HG03025 (cell line): ENCODE measurements at regions not wholly inside any gene's neighbourhood (a gene's known extent, or its start where the extent isn't known, plus 50 kb on each side); places are given as distances from the start of the nearest gene placed in this dataset.

ENCODE experiments used
- ATAC-seq: cut with Tn5 transposase; IDR thresholded peaks from one replicate; pipeline ENCODE4 v1.9.1; 2021; ENCODE audit warnings: mild to moderate bottlenecking, moderate library complexity; ENCODE audit not compliant: unreplicated experiment, low FRiP score

DNA sequence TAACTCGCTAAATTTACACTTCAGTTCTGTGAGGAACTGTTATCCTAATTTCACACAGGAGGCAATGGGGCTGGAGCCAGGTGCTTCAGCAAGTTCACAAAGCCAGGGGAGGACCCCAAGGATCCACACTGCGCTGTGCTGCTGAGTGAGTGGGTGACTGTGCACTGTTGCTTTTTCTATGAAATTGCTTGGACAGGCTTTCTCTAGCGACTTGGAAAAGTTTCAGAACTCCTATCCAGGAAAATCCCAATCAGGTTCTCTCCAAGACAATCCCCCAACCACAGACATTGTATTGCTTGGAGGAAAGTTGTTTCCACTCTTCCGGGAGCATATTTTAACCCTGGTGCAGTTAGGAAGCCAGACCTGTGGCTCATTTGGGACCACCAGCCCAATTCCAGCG lies 175.9 kb upstream of the CST7 start:
- no peak for ATAC-seq

DNA sequence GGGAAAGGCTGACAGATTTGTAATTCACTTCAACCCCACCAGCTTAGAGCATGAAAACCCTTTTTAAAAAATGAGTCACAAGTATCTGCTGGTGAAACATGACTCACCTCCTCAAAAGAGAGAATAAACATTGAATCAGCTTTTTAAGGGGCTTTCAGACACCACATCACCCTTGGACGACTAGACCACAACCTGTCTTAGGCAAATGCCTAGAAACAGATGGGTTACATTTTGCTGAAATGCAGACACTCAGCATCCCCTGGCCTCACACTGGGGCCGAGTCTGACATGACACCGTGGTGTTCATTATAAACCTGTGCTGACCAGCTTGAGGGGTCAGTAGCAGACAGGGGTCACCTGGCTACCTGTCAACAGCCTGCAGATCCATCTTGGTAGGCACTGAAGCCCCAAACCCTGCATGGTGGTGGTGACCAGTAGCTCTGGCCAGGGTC lies 175.3 kb upstream of the CST7 start:
- ATAC-seq, result no peak

DNA sequence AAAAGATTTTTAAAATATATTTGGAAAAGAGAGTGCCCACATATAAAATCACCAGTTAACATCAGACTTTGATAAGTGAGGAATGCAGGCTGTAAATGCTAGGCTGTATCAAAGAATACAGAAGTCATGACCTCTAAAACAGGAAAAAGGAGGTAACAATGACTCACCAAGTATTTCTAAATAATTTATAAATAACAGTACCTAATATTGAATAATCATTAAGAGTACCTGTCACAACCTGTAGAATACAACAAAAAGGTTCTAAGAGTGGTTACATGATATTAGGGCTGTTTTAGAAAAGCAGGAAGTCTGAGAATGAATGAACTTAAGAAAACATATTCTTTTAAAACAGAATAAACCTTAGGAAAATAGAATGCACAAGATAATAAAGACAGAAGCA lies 173.1 kb upstream of the CST7 start:
- ATAC-seq, result no peak

DNA sequence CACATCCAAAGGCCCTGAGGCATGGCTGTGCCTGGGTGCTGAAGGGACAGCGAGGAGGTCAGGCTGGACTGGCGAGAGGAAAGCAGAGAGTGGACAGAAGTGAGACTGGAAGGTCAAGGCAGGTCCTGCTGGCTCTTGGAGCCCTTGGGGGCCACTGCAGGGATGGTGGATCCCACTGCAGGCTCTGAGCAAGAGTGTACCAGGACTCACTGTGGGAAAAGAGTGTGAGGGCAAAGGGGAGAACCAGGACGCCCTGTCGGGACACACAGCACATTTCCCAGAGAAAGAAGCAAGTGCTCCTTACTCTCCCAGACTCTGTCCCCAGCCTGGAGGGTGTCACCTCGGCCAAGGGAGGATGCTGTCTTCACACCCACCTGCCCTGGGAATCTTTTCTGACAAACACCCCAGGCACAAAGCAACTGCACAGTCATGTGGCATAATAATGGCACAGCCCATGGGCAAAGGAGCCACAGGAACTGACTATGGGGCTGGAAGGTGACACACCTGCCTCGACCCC lies 172.3 kb upstream of the CST7 start:
- no peak for ATAC-seq

DNA sequence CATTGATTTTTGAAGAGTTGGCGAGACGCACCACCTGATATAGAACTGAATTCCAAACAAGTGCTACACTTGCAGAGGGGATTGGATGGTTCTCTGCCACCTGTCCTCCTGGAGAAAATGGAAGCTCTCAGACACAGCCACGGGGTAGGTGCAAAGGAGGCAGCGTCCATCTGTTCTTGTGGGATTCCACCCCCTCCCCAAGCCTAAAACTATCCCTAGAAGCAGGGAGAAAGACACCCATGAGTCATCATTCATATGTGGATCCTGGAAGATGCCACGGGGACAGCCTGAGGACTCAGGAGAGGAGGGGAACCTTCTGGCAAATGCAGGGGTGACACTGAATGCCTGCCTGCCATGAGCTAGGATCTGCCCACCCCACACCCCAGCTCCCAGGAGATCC lies 171.3 kb upstream of the CST7 start:
- ATAC-seq, result no peak

DNA sequence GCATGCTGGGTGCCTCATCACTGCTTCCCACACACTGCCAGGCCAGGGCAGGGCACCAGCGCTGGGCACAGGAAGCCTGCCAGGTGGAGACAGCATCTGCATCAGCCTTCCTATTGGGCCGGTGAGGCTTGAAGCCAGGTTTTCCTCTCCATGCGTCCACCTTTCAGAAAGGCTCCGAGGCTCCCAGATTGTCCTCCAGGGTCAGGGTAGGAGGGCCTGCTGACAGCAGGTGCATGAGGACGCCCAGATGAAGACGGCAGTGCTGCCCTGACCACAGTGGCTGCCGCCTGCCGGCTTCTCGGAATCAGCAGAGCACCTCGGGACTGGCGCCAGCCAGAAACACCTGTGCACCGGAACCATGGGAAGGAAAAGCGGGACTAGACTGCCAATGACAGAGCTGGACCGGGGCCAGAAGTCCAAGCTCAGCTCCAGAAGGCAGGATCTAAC lies 170.5 kb upstream of the CST7 start:
- ATAC-seq, result no peak

DNA sequence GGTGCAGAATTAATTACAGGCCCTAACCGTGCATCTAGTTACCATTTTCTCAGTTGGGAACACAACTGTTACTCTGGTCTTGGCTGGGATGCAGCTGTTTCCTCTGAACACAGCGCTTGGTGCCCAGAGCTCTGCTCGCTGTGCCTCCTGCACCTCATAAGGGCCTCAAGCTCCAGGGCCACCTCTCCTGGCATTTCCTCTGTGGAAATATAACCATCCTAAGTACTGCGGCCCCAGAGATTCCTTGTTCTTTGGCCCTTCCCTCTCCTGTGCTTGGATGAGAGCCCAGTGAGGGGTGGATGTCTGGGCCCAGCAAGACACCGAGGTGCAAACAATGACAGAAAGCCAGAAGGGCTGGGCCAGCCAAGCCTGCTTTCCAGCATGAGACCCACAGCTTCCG lies 169.9 kb upstream of the CST7 start:
- no peak for ATAC-seq

DNA sequence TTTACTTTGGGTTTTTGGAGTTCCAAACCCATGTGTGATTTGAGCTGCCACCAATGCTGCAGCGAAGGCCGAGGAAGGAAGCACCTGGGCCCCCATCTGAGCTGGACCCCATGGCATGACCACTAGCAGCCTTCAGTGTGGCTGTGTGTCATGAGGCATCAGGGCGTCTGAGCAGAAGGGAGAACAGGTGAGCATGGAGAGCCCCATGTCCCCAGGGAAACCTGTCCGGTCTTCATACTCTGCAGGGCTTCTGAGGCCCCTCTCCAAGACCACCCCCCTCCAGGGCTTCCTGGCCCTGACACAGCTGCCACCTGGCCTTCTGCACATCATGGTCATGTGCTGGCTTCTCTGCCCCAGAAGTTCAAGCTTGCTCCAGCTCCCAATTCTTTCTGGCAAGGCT lies 169.1 kb upstream of the CST7 start:
- ATAC-seq, result no peak

DNA sequence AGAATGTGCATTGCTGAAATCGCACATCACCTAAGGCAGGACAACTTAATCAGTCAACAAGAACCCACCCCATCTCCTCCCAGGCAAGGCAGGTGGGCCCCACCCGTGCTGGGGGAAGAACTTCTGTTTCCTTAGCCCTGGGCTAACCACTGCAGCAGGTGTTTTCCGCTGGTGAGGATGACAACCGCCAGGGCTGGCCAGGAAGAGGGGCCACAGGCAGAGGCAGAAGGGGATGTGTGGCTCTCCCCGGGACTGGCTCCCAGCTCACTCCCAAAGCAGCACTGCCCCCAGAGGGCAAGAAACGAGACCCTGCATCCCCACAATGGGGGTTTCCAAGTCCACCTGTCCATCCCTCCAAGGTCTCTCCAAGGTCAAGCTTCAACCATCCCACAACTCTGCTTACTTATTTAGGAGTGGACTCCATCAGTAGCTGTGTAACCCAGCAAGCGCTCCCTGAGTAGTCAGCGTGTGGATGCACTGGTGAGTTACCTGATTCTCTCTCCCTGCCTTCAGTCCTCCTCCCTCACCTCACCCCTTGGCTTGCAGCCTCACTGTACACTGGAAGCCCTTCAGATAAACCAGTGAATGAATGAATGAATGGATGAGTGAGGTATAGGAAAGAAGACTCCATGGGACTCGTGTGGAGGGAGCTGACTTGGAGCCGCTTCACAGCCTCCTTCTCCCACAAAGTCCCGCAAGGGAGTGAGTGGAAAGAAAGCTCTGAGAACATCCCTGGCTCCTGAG lies 168.2 kb upstream of the CST7 start:
- ATAC-seq, result no peak

DNA sequence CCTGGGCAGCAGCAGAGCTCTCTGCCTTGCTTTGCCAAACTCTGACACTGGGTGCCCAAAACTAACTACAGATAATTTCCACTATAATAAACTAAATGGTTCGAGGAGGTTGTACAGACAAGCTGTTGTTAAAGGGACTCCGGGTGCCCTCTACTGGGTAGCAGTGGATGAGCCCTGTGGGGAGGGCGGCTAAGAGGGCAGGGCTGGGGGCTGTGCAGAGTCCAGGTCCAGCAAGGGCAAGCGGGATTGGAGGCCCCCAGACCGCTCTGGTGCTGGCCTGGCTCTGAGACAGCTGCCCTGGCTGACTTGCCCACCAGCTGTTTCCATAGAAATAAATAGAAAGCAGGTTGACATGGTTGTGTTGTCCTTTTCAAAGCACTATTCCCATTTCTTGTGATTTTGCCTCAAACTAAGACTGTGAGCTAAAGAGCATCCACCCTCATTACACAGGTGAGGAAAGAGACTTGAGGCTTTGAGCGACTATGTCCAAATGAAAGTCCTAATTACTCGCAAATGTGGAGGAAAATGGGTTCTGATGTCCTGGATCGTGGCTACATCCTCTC lies 167.6 kb upstream of the CST7 start:
- no peak for ATAC-seq

DNA sequence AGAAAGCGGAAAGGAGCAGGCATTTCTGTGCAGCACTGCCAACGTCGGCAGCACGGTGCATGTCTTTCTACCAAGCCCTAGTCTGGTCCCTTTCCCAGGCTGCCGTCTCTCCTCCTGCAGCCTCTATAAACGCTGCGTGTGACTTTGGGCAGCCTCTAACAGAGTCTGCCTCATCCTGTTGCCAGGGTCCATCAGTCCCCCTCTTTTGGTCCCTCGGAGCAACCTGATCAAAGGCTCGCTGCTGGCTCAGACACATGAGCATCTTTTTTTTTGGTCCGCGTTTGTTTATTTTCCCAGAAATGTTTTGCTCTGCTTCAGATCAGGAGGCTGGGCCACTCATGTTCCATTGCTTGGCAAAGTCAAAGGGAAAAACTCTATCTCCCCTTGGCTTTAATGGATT lies 166.8 kb upstream of the CST7 start:
- ATAC-seq, result no peak

DNA sequence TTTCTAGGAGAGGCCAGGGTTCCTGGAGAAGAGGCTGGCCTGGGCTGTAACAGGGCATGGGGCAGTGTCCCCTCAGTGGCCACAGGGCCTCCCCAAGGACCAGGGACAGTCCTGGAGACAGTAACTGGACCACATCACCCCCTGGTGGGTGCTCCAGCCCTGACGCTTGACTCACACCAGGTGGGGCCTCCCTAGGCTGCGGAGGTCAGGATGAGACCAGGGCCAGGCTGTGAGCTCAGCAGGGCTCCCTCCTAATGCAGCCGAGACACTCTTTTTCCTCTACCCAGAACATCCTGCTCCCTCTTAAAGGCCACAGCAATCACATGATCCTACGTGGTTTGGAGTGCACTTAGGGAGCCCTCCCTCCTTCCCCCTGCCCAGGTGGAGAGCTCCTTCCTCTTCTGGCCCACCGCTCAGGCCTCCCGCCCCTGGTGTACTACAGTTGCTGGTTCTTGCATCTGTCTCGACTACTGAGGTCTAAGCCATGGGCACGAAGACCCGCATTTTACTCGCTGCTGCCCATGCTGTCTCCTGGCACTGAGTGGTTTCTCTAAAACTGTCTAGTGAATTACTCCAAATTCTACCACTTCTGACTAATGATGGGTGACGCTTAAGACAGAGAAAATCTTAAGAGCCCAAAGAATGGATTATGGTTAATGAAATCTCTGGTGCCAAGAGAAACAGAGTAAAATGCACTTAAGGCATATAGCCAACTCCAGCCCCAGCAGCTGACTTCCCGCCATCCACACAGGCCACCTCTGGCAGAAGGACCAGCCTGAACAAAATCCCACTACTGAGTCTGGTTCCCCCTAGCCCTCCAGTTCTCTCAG lies 166.1 kb upstream of the CST7 start:
- no peak for ATAC-seq

DNA sequence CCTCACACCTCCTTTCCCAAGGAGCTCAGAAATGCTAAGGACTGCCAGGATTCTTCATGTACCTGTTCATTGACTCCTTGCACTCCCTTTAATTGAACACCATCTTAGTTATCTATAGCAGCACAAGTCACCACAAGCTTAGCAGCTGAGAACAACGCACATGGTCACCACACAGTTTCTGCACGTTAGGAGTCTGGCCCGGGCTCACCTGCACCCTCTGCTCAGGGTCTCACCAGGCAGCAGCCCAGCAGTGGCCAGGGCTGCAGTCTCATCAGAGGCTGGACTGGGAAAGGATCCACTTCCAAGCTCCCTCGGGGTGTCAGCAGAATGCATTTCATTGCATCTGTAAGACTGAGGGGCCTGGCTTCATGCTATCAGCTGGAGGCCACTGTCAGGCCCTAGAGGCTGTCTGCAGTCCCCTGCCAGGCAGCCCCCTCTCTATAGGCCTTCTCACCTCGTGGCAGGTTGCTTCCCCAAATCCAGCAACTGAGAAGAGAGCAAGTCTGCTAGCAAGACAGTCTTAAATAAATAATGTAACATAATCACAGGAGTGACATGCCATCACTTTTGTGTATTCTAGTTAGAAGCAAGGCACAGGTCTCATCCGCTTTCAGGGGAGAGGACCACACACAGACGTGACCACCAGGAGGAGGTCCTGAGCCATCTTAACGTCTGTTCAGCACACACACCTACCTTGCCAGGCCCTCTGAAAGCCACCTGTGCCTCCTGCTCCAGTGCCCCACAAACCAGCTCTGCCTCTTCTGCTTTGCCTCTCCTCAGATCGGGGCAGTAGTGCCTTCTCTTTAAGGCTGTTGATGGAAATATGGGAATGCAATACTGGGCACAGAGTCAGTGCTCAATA lies 165.2 kb upstream of the CST7 start:
- ATAC-seq, result no peak

DNA sequence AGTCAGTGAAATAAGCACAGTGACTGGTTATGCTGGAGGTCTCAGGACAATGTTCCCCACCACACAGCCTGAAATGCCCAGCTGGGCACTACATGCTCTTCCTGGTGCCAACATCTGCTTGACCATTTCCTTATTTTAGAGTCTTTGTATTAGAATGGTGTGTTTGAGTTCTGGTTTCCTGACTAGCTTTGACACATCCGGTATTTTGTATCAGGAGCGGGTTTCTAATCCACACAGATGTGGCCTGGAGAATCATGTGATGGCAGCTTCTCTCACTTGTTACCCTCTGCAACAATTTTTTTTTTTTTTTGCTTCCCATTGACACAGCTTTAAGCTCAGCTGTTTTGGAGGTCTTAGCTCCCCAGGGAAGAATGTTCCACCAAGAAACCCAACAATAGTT lies 164.5 kb upstream of the CST7 start:
- ATAC-seq, result no peak

DNA sequence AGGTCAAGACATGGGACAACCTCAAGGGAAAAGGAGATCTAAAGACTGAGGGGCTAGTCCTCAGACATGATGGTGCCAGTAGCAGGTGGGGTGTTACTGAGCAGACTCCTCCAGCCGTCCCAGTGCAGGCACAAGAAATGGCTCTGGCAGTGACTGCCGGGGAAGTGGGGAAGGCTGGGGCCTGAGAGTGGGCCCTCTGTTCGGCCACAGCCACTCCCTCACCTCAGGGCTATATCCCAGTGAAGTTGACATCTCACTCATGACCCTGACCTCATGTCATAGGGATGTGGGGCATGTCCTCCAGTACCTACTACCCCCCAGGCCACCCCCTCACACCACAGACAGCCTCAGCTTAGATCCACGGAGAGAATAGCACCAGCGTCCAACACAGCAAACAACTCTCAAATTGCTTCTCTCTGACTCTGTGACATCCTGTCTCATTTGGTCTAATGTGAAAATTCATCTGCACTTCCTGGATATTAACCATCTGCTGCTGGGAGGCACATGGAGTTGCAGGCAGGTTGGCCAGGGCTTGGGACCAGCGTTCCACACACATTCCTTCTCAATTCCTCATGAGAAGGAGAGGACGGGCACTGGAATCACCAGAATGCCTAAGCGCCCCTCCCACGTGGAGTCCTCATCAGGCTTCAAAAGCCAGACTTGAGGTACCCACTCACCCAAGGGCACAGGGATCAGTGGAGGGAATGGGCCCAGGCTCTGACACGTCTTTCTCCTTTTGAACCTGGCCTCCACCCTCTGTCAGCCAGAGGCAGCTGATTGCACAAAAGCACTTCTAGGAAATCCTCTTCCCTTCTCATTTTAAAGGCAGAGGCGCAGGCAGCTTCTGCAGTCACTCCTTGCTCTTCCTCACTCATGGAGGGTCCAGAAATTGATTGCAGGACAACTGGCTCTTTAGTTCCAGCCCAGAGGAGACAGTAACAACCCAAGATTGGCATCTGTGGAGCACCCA lies 163.6 kb upstream of the CST7 start:
- no peak for ATAC-seq

DNA sequence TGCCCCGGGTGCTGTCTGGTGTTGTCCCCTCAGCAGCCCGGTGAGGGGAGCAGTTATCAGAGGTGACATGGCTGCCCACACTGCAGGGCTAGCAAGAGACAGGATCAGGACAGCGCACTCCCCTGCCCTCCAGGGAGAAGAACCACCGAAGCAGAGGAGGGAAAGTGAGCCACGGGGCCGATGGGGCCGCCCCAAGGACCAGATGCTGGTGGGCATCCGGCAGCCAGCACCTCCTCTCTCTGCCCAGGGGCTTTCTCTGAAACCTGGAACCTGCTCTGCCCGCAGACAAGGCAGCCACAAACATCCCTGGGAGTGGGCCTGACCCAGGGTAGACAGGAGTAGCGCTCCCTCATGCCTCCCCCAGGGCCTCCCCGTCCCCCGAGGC lies 163.0 kb upstream of the CST7 start:
- ATAC-seq, result no peak

DNA sequence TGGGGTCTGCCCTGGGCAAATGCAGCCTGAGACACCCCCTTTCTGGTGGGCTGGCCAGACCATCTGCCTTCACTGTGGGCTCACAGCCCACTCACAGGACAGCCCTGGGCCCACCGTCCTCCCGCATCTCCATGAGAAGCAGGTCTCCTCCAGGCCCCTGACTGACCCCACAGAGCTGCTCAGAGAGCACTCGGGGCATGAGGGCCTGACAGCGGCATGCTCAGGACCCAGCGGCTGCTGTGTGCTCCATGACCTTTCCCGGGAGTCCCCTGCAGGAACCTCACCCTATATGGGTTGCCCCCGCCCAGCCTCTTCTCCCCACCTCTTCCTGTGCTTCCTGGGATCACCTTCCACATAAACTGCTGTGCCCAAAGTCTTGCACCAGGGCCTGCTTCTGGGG lies 162.4 kb upstream of the CST7 start:
- no peak for ATAC-seq

DNA sequence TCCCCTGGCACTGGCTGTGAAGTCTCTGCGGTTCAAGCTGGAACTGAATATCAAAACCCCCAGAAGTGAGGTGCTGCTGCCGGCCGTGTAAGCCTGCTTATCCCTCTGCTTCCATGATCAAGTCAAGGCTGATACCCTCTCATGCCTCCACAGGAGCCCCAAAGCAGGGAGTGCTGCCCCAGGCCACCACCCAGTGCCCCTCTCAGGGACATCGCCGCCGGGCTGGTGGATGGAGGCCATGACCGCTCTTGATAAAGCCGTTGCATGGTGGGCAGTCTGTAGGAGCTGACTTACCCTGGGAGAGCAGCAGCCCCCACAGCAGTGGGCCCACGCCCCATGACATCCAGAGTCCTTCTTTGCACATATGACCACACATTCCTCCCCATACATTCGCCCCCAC lies 162.0 kb upstream of the CST7 start:
- ATAC-seq, result no peak

DNA sequence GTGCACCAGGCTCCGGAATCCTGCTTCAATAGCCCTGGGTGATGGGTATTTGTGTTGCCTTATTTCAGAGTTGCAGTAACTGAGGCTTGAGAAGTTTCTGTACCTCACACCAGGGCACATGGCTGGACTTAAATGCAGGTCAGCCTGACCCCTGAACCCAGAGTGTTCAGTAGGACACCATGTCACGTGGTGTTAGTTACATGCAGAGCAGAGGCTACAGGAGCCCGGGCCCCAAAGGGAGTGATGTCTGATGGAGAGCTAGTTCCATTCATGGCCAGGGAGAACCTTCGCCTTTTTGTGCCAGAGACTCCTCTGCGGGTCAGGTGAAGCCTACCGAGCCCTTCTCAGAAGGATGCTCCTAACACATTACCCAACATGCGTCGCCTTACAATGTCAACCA lies 161.4 kb upstream of the CST7 start:
- no peak for ATAC-seq
